CD4-positive, alpha-beta T cell (primary cell): ENCODE measurements at regions not wholly inside any gene's neighbourhood (a gene's known extent, or its start where the extent isn't known, plus 50 kb on each side); places are given as distances from the start of the nearest gene placed in this dataset.

Experiments
- ATAC-seq: fragments of 200-7000 bp; cut with Tn5 transposase; one replicate; pipeline ENCODE4 v1.10.0; 2022; ENCODE audit warnings: mild to moderate bottlenecking; ENCODE audit not compliant: poor library complexity
- CTCF ChIA-PET: fragments of 350-600 bp; sonication (Branson Sonifier 250); formaldehyde crosslinking; loops from one replicate; lab custom pipeline; 2021; ENCODE audit warnings: antibody characterized with exemption, inconsistent platforms; lab: Charles Lee
- POLR2A ChIA-PET: fragments of 350-600 bp; sonication (Branson Sonifier 250); formaldehyde crosslinking; loops from one replicate; lab custom pipeline; 2021; ENCODE audit warnings: antibody characterized with exemption, inconsistent platforms; lab: Charles Lee
- DNase-seq, 14 experiments: peaks; one replicate each; pipeline ENCODE4 v3.0.0-alpha.2; 2013 to 2020; ENCODE audit warnings: mixed read lengths in 2 of 14
- H3K27ac ChIP-seq, 2 donors: one replicate each; pipeline versions ENCODE4 v1.5.1 to v1.7.0; 2013; ENCODE audit warnings: low read length in 2 of 2, low read depth in 1 of 2, mild to moderate bottlenecking in 1 of 2
- H3K27me3 ChIP-seq, 2 experiments: 1 replicate in 1 of 2; 2 replicates in 1 of 2; pipeline versions ENCODE4 v1.6.1 to v1.7.0; 2013; ENCODE audit warnings: low read length in 2 of 2, control low read depth in 1 of 2, mild to moderate bottlenecking in 1 of 2, moderate library complexity in 1 of 2; ENCODE audit not compliant: insufficient read depth in 2 of 2, control insufficient read depth in 1 of 2
- H3K36me3 ChIP-seq: one replicate; pipeline ENCODE4 v1.6.1; 2013; ENCODE audit warnings: low read length, control low read depth; ENCODE audit not compliant: insufficient read depth
- H3K4me1 ChIP-seq: one replicate; pipeline ENCODE4 v1.6.1; 2013; ENCODE audit warnings: low read length, control low read depth; ENCODE audit not compliant: insufficient read depth
- H3K4me3 ChIP-seq: one replicate; pipeline ENCODE4 v1.5.1; 2013; ENCODE audit warnings: mild to moderate bottlenecking, low read length, moderate library complexity
- H3K9me3 ChIP-seq, 2 experiments: 1 replicate in 1 of 2; 2 replicates in 1 of 2; pipeline versions ENCODE4 v1.6.1 to v1.7.0; 2013; ENCODE audit warnings: low read length in 2 of 2, mild to moderate bottlenecking in 2 of 2, control low read depth in 1 of 2, moderate library complexity in 1 of 2; ENCODE audit not compliant: control insufficient read depth in 1 of 2, insufficient read depth in 1 of 2
- H3K27ac Mint-ChIP-seq: one replicate; pipeline ENCODE4 v1.8.0; 2020; ENCODE audit warnings: mixed read lengths
- H3K27me3 Mint-ChIP-seq: one replicate; pipeline ENCODE4 v1.8.0; 2021; ENCODE audit warnings: mixed read lengths
- H3K36me3 Mint-ChIP-seq: one replicate; pipeline ENCODE4 v1.8.0; 2021; ENCODE audit warnings: low read depth, mixed read lengths
- H3K4me1 Mint-ChIP-seq: one replicate; pipeline ENCODE4 v1.8.0; 2021; ENCODE audit warnings: low read depth, mixed read lengths
- H3K4me3 Mint-ChIP-seq: one replicate; pipeline ENCODE4 v1.8.0; 2020; ENCODE audit warnings: mild to moderate bottlenecking, mixed read lengths
- H3K9me3 Mint-ChIP-seq: one replicate; pipeline ENCODE4 v1.8.0; 2020; ENCODE audit warnings: mixed read lengths
- intact Hi-C, 2 experiments: fragments of 100-400 bp; cut with DNase I in 1 of 2; cut with micrococcal nuclease in 1 of 2; formaldehyde crosslinking; loops; one replicate each; pipeline versions ENCODE4 v1.15.1 to v1.9.0; 2023 to 2025; cut with DNase I, micrococcal nuclease
- TF ChIP-seq, protein P1 (sequence below): fragments of 200-600 bp; IDR thresholded peaks from one replicate; pipeline ENCODE4 v1.8.0; 2022; ENCODE audit warnings: antibody characterized with exemption, mild to moderate bottlenecking

DNA sequence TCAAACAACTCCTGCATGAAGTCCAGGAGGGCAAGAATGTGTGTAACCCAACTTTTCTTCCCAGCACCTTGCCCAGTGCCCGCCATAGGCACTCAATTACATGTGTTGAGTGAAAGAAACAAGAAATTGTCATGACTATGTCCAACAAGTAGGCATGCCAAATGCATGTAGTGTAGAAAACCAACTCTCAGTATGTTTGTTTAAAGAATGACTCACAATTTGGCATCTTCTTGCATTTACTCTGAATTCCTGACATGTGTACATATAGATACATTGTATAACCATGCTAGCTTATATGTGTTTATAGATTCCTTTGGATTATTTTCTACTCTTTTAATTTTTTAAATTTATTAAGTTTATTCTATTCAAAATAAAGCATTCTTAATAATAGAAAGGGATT, 305.0 kb downstream of the EFNB2 start:
- Mint-ChIP-seq H3K9me3 (no peaks in the 10 kb centered on the region), H3K27me3 (no peaks in the 10 kb centered on the region), H3K36me3 (no peaks in the 10 kb centered on the region), H3K4me3 (no peak overlapping the region), H3K27ac (no peak overlapping the region), H3K4me1 (no peaks in the 10 kb centered on the region)
- intact Hi-C loops = no loop called here
- no peak overlapping the region for H3K4me3 ChIP-seq
- CTCF ChIA-PET = no interaction called here
- H3K4me1 ChIP-seq = no peaks in the 10 kb centered on the region
- ATAC-seq (no peak), DNase-seq (no peak)
- H3K27ac ChIP-seq = no peak overlapping the region
- TF ChIP-seq, protein P1, sequence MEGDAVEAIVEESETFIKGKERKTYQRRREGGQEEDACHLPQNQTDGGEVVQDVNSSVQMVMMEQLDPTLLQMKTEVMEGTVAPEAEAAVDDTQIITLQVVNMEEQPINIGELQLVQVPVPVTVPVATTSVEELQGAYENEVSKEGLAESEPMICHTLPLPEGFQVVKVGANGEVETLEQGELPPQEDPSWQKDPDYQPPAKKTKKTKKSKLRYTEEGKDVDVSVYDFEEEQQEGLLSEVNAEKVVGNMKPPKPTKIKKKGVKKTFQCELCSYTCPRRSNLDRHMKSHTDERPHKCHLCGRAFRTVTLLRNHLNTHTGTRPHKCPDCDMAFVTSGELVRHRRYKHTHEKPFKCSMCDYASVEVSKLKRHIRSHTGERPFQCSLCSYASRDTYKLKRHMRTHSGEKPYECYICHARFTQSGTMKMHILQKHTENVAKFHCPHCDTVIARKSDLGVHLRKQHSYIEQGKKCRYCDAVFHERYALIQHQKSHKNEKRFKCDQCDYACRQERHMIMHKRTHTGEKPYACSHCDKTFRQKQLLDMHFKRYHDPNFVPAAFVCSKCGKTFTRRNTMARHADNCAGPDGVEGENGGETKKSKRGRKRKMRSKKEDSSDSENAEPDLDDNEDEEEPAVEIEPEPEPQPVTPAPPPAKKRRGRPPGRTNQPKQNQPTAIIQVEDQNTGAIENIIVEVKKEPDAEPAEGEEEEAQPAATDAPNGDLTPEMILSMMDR = no peak
- H3K36me3 ChIP-seq = no peaks in the 10 kb centered on the region
- no peaks in the 10 kb centered on the region for H3K27me3 ChIP-seq
- POLR2A ChIA-PET = no interaction called here
- H3K9me3 ChIP-seq = peaks cover 0 to 3% of the 10 kb centered on the region in 2 experiments

DNA sequence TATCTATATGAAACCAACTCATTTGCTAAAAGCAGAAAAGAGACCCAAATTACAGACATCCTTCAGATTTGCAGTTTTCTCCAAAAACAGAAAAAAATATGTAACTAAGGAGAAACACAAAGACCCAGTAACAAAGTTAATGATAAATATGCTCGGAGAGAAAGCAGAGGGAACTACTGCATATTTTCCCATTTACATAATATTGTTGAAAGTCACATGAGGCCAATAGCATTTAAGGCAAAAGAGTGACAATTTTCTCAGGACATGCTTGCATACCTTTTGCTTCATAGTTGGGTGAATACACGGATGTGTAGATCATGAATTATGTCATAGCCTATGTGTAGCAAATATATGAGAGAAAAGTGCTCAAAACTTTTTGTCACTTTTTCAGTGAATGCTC, 310.3 kb downstream of the EFNB2 start:
- no peaks in the 10 kb centered on the region for H3K4me1 Mint-ChIP-seq
- CTCF ChIA-PET = no interaction called here
- no peak for ATAC-seq

DNA sequence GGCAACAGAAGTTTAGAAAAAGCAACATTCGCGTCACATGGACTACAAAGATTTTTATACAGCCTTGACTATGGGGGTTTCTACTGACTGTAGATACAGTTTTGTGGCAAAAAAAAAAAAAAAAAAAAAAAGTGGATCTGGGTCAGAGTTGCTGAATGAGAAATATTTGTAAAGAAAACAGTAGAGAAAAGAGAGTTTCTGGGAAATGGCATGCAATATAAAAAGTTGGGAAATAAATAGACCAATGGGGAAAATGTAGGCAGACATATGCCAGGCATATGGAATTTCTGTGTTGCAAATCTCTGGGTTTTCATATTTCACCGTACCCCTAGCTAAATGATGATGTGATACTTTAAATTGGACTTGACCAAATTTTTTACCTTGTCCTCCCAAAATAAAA, 315.3 kb downstream of the EFNB2 start:
- CTCF ChIA-PET = interaction anchor here (0.7 kb wide), 1 partner anchor 276 kb away, joined by 3 read pairs; no protein-coding TSS in a partner anchor

More for the DNA sequence above, 310.3 kb downstream of the EFNB2 start:
- no peaks in the 10 kb centered on the region for H3K4me1 ChIP-seq
- Mint-ChIP-seq H3K4me3 (no peak overlapping the region), H3K36me3 (no peaks in the 10 kb centered on the region), H3K27ac (no peak overlapping the region), H3K9me3 (no peaks in the 10 kb centered on the region), H3K27me3 (no peaks in the 10 kb centered on the region)
- H3K9me3 ChIP-seq = peaks cover 0 to 3% of the 10 kb centered on the region in 2 experiments
- no peaks in the 10 kb centered on the region for H3K36me3 ChIP-seq
- no peaks in the 10 kb centered on the region for H3K27me3 ChIP-seq
- TF ChIP-seq, protein P1 = no peak
- no peak overlapping the region for H3K4me3 ChIP-seq
- no peak overlapping the region for H3K27ac ChIP-seq
- POLR2A ChIA-PET = no interaction called here
- intact Hi-C loops = no loop called here
- no peak for DNase-seq

More for the DNA sequence above, 315.3 kb downstream of the EFNB2 start:
- Mint-ChIP-seq H3K27me3 (no peaks in the 10 kb centered on the region), H3K27ac (no peak overlapping the region), H3K4me3 (no peak overlapping the region), H3K4me1 (no peaks in the 10 kb centered on the region), H3K36me3 (no peaks in the 10 kb centered on the region), H3K9me3 (no peaks in the 10 kb centered on the region)
- TF ChIP-seq, protein P1 = no peak
- ATAC-seq = no peak
- H3K4me3 ChIP-seq = no peak overlapping the region
- POLR2A ChIA-PET = no interaction called here
- no peak overlapping the region for H3K27ac ChIP-seq
- intact Hi-C loops = no loop called here
- DNase-seq = no peak
- no peaks in the 10 kb centered on the region for H3K27me3 ChIP-seq
- no peaks in the 10 kb centered on the region for H3K9me3 ChIP-seq
- H3K36me3 ChIP-seq = no peaks in the 10 kb centered on the region
- H3K4me1 ChIP-seq = no peaks in the 10 kb centered on the region
